ENCODE measurements at regions not wholly inside any gene's neighbourhood (a gene's known extent, or its start where the extent isn't known, plus 50 kb on each side); places are given as distances from the start of the nearest gene placed in this dataset.

GRCh38 chr2:145157741-145158591, 638.0 kb upstream of the ZEB2 start:
- no peak for DNase-seq (ENCODE audit: low read depth in 2 of 2)

GRCh38 chr2:145157036-145157675, 637.2 kb upstream of the ZEB2 start:
- no peak for DNase-seq (ENCODE audit: low read depth in 2 of 2)

GRCh38 chr2:145156199-145156598, 636.3 kb upstream of the ZEB2 start:
- no peak for DNase-seq (ENCODE audit: low read depth in 2 of 2)

- no peak for DNase-seq (ENCODE audit: low read depth in 2 of 2)
Measured at GRCh38 chr2:145155196-145155595, 635.3 kb upstream of the ZEB2 start.

- no peak for DNase-seq (ENCODE audit: low read depth in 2 of 2)
Measured at GRCh38 chr2:145154731-145155130, 634.8 kb upstream of the ZEB2 start.

GRCh38 chr2:145146691-145147090, 626.8 kb upstream of the ZEB2 start:
- DNase-seq (ENCODE audit: low read depth in 2 of 2) = no peak

GRCh38 chr2:145144131-145144728, 624.3 kb upstream of the ZEB2 start:
- DNase-seq (ENCODE audit: low read depth in 2 of 2) = no peak

- no peak for DNase-seq (ENCODE audit: low read depth in 2 of 2)
Measured at GRCh38 chr2:145141981-145142380, 622.1 kb upstream of the ZEB2 start.

- no peak for DNase-seq (ENCODE audit: low read depth in 2 of 2)
Measured at GRCh38 chr2:145140658-145141057, 620.7 kb upstream of the ZEB2 start.

GRCh38 chr2:145138626-145139025, 618.7 kb upstream of the ZEB2 start:
- no peak for DNase-seq (ENCODE audit: low read depth in 2 of 2)

- DNase-seq (ENCODE audit: low read depth in 2 of 2) = no peak
Measured at GRCh38 chr2:145137901-145138300, 618.0 kb upstream of the ZEB2 start.

- no peak for DNase-seq (ENCODE audit: low read depth in 2 of 2)
Measured at GRCh38 chr2:145137211-145137610, 617.3 kb upstream of the ZEB2 start.

- no peak for DNase-seq (ENCODE audit: low read depth in 2 of 2)
Measured at GRCh38 chr2:145136702-145137101, 616.8 kb upstream of the ZEB2 start.

- DNase-seq (ENCODE audit: low read depth in 2 of 2) = no peak
Measured at GRCh38 chr2:145126146-145126545, 606.2 kb upstream of the ZEB2 start.

- DNase-seq (ENCODE audit: low read depth in 2 of 2) = no peak
Measured at GRCh38 chr2:145124085-145124484, 604.2 kb upstream of the ZEB2 start.

- DNase-seq (ENCODE audit: low read depth in 2 of 2) = no peak
Measured at GRCh38 chr2:145123606-145124005, 603.7 kb upstream of the ZEB2 start.

GRCh38 chr2:145119225-145119624, 599.3 kb upstream of the ZEB2 start:
- no peak for DNase-seq (ENCODE audit: low read depth in 2 of 2)

GRCh38 chr2:145116834-145117725, 597.2 kb upstream of the ZEB2 start:
- no peak for DNase-seq (ENCODE audit: low read depth in 2 of 2)

GRCh38 chr2:145116056-145116455, 596.1 kb upstream of the ZEB2 start:
- no peak for DNase-seq (ENCODE audit: low read depth in 2 of 2)

GRCh38 chr2:145114726-145115125, 594.8 kb upstream of the ZEB2 start:
- no peak for DNase-seq (ENCODE audit: low read depth in 2 of 2)

GRCh38 chr2:145112467-145112866, 592.5 kb upstream of the ZEB2 start:
- no peak for DNase-seq (ENCODE audit: low read depth in 2 of 2)

Data from stimulated activated CD4-positive, alpha-beta T cell treated with anti-CD3 and anti-CD28 coated beads, Interleukin-1b, Interleukin-23, amount 100 ng/mL, for 4 hours (primary cell).